HL-60 (cell line): ENCODE measurements at regions not wholly inside any gene's neighbourhood (a gene's known extent, or its start where the extent isn't known, plus 50 kb on each side); places are given as distances from the start of the nearest gene placed in this dataset.

Experiments
- DNase-seq, 2 experiments: peaks; one replicate each; pipeline ENCODE4 v3.0.0-alpha.2; 2010 to 2020; ENCODE audit warnings: low read depth in 1 of 2, low spot score in 1 of 2
- H3K27ac ChIP-seq: fragments of 250-450 bp; sonication (Bioruptor Pico); replicated peaks from 2 replicates; pipeline ENCODE4 v1.5.1; 2020; ENCODE audit warnings: mild to moderate bottlenecking, moderate library complexity
- H3K27me3 ChIP-seq: fragments of 250-450 bp; sonication (Bioruptor Pico); 2 replicates; pipeline ENCODE4 v1.5.1; 2021; ENCODE audit warnings: mild to moderate bottlenecking, moderate library complexity; ENCODE audit not compliant: insufficient read depth, poor library complexity, severe bottlenecking
- H3K4me3 ChIP-seq: replicated peaks from 2 replicates; pipeline ENCODE4 v1.5.1; 2011; ENCODE audit warnings: mild to moderate bottlenecking, control low read depth, low read length; ENCODE audit not compliant: insufficient read depth
- GABPA ChIP-seq: IDR thresholded peaks from 2 replicates; pipeline ENCODE4 v1.6.1; 2012; ENCODE audit warnings: low read depth
- POLR2AphosphoS5 ChIP-seq: IDR thresholded peaks from 2 replicates; pipeline ENCODE4 v1.6.1; 2012; ENCODE audit warnings: low read depth
- SPI1 ChIP-seq: IDR thresholded peaks from 2 replicates; pipeline ENCODE4 v1.6.1; 2012; ENCODE audit warnings: low read depth, mild to moderate bottlenecking, borderline replicate concordance
- TF ChIP-seq, protein P1 (sequence below): IDR thresholded peaks from one replicate; pipeline ENCODE4 v1.5.1; 2011; ENCODE audit warnings: low read length, control low read depth, inconsistent platforms; ENCODE audit not compliant: insufficient read depth
- TF ChIP-seq, protein P2 (sequence below): IDR thresholded peaks from 2 replicates; pipeline ENCODE4 v1.6.1; 2012; ENCODE audit warnings: low read depth; ENCODE audit not compliant: insufficient replicate concordance

DNA sequence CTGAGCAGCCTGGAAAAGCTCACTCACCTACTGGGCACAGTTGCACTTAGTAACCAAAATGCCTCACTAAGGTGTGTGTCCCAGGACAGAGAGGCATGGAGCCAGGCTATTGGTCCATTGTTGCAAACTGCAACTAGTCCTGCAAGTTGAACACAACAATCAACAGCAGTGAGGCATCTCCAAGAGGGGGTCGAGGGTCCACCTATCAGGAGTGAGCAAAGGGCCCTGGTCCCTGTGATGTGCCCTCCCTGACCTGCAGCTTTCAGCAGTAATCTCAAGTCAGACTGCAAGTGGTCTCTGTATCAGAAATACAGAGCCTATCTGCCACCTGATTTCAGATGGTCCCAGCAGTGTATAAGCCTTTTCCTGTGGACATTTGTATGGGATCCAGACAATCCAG, 50.2 kb upstream of the TGM3 start:
- Histone ChIP-seq H3K4me3 (no peak overlapping the region), H3K27me3 (no peaks in the 10 kb centered on the region), H3K27ac (no peak overlapping the region)
- no peak for DNase-seq
- no peak for TF ChIP-seq POLR2AphosphoS5
- TF ChIP-seq SPI1: no peak
- TF ChIP-seq, protein P1, sequence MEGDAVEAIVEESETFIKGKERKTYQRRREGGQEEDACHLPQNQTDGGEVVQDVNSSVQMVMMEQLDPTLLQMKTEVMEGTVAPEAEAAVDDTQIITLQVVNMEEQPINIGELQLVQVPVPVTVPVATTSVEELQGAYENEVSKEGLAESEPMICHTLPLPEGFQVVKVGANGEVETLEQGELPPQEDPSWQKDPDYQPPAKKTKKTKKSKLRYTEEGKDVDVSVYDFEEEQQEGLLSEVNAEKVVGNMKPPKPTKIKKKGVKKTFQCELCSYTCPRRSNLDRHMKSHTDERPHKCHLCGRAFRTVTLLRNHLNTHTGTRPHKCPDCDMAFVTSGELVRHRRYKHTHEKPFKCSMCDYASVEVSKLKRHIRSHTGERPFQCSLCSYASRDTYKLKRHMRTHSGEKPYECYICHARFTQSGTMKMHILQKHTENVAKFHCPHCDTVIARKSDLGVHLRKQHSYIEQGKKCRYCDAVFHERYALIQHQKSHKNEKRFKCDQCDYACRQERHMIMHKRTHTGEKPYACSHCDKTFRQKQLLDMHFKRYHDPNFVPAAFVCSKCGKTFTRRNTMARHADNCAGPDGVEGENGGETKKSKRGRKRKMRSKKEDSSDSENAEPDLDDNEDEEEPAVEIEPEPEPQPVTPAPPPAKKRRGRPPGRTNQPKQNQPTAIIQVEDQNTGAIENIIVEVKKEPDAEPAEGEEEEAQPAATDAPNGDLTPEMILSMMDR: no peak
- TF ChIP-seq, protein P2, sequence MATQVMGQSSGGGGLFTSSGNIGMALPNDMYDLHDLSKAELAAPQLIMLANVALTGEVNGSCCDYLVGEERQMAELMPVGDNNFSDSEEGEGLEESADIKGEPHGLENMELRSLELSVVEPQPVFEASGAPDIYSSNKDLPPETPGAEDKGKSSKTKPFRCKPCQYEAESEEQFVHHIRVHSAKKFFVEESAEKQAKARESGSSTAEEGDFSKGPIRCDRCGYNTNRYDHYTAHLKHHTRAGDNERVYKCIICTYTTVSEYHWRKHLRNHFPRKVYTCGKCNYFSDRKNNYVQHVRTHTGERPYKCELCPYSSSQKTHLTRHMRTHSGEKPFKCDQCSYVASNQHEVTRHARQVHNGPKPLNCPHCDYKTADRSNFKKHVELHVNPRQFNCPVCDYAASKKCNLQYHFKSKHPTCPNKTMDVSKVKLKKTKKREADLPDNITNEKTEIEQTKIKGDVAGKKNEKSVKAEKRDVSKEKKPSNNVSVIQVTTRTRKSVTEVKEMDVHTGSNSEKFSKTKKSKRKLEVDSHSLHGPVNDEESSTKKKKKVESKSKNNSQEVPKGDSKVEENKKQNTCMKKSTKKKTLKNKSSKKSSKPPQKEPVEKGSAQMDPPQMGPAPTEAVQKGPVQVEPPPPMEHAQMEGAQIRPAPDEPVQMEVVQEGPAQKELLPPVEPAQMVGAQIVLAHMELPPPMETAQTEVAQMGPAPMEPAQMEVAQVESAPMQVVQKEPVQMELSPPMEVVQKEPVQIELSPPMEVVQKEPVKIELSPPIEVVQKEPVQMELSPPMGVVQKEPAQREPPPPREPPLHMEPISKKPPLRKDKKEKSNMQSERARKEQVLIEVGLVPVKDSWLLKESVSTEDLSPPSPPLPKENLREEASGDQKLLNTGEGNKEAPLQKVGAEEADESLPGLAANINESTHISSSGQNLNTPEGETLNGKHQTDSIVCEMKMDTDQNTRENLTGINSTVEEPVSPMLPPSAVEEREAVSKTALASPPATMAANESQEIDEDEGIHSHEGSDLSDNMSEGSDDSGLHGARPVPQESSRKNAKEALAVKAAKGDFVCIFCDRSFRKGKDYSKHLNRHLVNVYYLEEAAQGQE: no peak
- no peak for TF ChIP-seq GABPA
